ENCODE measurements at regions not wholly inside any gene's neighbourhood (a gene's known extent, or its start where the extent isn't known, plus 50 kb on each side); places are given as distances from the start of the nearest gene placed in this dataset.
"Not testable (repeated sequence)": the region's sequence is repeated elsewhere in the genome, so short reads cannot be mapped to it uniquely, and the experiment has no call there.

GRCh38 chr7:46755120-46756034 is 826.5 kb downstream of the TNS3 start:
- no peak for DNase-seq (ENCODE audit: low read depth in 2 of 2)

- DNase-seq (ENCODE audit: low read depth in 2 of 2): no peak
Observed at GRCh38 chr7:46754140-46754720, 827.7 kb downstream of the TNS3 start.

GRCh38 chr7:46753662-46754061 is 828.2 kb downstream of the TNS3 start:
- DNase-seq (ENCODE audit: low read depth in 2 of 2): no peak

- DNase-seq (ENCODE audit: low read depth in 2 of 2): no peak
Observed at GRCh38 chr7:46752881-46753366, 829.0 kb downstream of the TNS3 start.

- DNase-seq (ENCODE audit: low read depth in 2 of 2): not testable (repeated sequence)
Observed at GRCh38 chr7:46751927-46752723, 829.8 kb downstream of the TNS3 start.

GRCh38 chr7:46751471-46751870 is 830.4 kb upstream of the IGFBP3 start:
- DNase-seq (ENCODE audit: low read depth in 2 of 2): no peak

GRCh38 chr7:46750321-46750865 is 829.3 kb upstream of the IGFBP3 start:
- no peak for DNase-seq (ENCODE audit: low read depth in 2 of 2)

- DNase-seq (ENCODE audit: low read depth in 2 of 2): no peak
Observed at GRCh38 chr7:46747869-46748576, 827.0 kb upstream of the IGFBP3 start.

GRCh38 chr7:46746695-46747687 is 825.9 kb upstream of the IGFBP3 start:
- no peak for DNase-seq (ENCODE audit: low read depth in 2 of 2)

GRCh38 chr7:46745707-46746090 is 824.6 kb upstream of the IGFBP3 start:
- no peak for DNase-seq (ENCODE audit: low read depth in 2 of 2)

- DNase-seq (ENCODE audit: low read depth in 2 of 2): no peak
Observed at GRCh38 chr7:46744957-46745706, 824.1 kb upstream of the IGFBP3 start.

GRCh38 chr7:46742601-46743000 is 821.5 kb upstream of the IGFBP3 start:
- DNase-seq (ENCODE audit: low read depth in 2 of 2): no peak

GRCh38 chr7:46741938-46742540 is 821.0 kb upstream of the IGFBP3 start:
- no peak for DNase-seq (ENCODE audit: low read depth in 2 of 2)

GRCh38 chr7:46741181-46741580 is 820.1 kb upstream of the IGFBP3 start:
- no peak for DNase-seq (ENCODE audit: low read depth in 2 of 2)

GRCh38 chr7:46739518-46740234 is 818.6 kb upstream of the IGFBP3 start:
- no peak for DNase-seq (ENCODE audit: low read depth in 2 of 2)

- DNase-seq (ENCODE audit: low read depth in 2 of 2): no peak
Observed at GRCh38 chr7:46738796-46739195, 817.7 kb upstream of the IGFBP3 start.

- DNase-seq (ENCODE audit: low read depth in 2 of 2): no peak
Observed at GRCh38 chr7:46738165-46738564, 817.1 kb upstream of the IGFBP3 start.

- DNase-seq (ENCODE audit: low read depth in 2 of 2): no peak
Observed at GRCh38 chr7:46725838-46726237, 804.8 kb upstream of the IGFBP3 start.

Measured in stimulated activated CD8-positive, alpha-beta memory T cell treated with anti-CD3 and anti-CD28 coated beads, Interleukin-2, amount 100 ng/mL, for 48 hours (primary cell).